ENCODE measurements at regions not wholly inside any gene's neighbourhood (a gene's known extent, or its start where the extent isn't known, plus 50 kb on each side); places are given as distances from the start of the nearest gene placed in this dataset.

- H3K79me2 ChIP-seq (ENCODE audit: insufficient read depth, low read length) = no peaks in the 10 kb centered on the region
- TF ChIP-seq, protein P1, sequence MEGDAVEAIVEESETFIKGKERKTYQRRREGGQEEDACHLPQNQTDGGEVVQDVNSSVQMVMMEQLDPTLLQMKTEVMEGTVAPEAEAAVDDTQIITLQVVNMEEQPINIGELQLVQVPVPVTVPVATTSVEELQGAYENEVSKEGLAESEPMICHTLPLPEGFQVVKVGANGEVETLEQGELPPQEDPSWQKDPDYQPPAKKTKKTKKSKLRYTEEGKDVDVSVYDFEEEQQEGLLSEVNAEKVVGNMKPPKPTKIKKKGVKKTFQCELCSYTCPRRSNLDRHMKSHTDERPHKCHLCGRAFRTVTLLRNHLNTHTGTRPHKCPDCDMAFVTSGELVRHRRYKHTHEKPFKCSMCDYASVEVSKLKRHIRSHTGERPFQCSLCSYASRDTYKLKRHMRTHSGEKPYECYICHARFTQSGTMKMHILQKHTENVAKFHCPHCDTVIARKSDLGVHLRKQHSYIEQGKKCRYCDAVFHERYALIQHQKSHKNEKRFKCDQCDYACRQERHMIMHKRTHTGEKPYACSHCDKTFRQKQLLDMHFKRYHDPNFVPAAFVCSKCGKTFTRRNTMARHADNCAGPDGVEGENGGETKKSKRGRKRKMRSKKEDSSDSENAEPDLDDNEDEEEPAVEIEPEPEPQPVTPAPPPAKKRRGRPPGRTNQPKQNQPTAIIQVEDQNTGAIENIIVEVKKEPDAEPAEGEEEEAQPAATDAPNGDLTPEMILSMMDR (IDR thresholded peaks at IDR 0.05) = no peak
- Mint-ChIP-seq H3K27ac (no peak overlapping the region), H3K27me3 (ENCODE audit: low read depth in 3 of 3) (no peaks in the 10 kb centered on the region), H3K9me3 (peaks cover 2 to 14% (median 8%) of the 10 kb centered on the region in 7 donors), H3K4me1 (peaks cover 23% of the 10 kb centered on the region), H3K36me3 (no peaks in the 10 kb centered on the region), H3K4me3 (no peak overlapping the region)
- H3K36me3 ChIP-seq (replicated peaks in 1 of 2; ENCODE audit: control insufficient read depth in 1 of 2, insufficient read depth in 2 of 2, low read length in 2 of 2) = no peaks in the 10 kb centered on the region
- intact Hi-C loops (cut with micrococcal nuclease) = no loop called here
- H3K27me3 ChIP-seq (ENCODE audit: control insufficient read depth in 2 of 2, insufficient read depth in 2 of 2, low read length in 2 of 2) = no peaks in the 10 kb centered on the region
- no peak overlapping the region for H3K4me2 ChIP-seq (replicated peaks; ENCODE audit: extremely low read depth, low read length, poor library complexity, severe bottlenecking)
- H3K9ac ChIP-seq (ENCODE audit: insufficient read depth, low read length, poor library complexity, severe bottlenecking) = no peak overlapping the region
- peaks cover 0 to 7% of the 10 kb centered on the region in 2 donors for H3K9me3 ChIP-seq (replicated peaks in 1 of 2; ENCODE audit: control insufficient read depth in 1 of 2, insufficient read depth in 1 of 2, low read length in 2 of 2)
- no peak overlapping the region for H2AFZ ChIP-seq (ENCODE audit: insufficient read depth, low read depth, low read length, poor library complexity, severe bottlenecking)
- no peak overlapping the region for H3K27ac ChIP-seq (ENCODE audit: low read depth in 1 of 2, low read length in 2 of 2)
- peaks cover 9 to 18% of the 10 kb centered on the region in 2 donors for H3K4me1 ChIP-seq (ENCODE audit: control insufficient read depth in 1 of 2, insufficient read depth in 2 of 2, low read length in 2 of 2)
- no peaks in the 10 kb centered on the region for H4K20me1 ChIP-seq (ENCODE audit: insufficient read depth, low read length)
- H3K4me3 ChIP-seq (replicated peaks in 1 of 3; ENCODE audit: low read depth in 2 of 3, low read length in 3 of 3) = no peak overlapping the region
- peak in 2 of 3 donors; percentile 5 to 7 for DNase-seq
These were observed 590.9 kb downstream of the ARAP2 start for GRCh38 chr4:35653451-35653850.

DNA sequence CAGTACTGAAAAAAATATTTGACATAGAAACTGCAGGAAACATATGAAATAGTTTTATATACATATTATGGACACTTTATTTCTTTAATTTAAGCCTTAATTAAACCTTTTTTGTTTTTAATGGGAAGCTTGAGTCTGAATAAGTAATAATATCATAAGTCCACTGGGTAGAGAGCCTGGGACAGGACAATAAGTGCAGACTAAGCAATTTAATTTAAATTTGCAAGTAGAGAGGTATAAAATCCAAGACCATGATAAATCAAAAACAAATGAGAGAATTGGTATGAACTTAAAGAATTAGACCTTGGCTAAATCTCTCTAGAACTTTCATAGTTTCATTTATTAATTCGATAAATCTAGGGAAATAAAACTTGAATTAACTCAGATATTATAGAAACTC is 571.2 kb downstream of the ARAP2 start:
- no CpG with 5 or more reads among the region's 1 CpG for WGBS (ENCODE audit: insufficient coverage)
- Histone ChIP-seq H3K4me1 (ENCODE audit: control insufficient read depth in 1 of 2, insufficient read depth in 2 of 2, low read length in 2 of 2) (no peaks in the 10 kb centered on the region), H3K4me3 (replicated peaks in 1 of 3; ENCODE audit: low read depth in 2 of 3, low read length in 3 of 3) (no peak overlapping the region), H3K9ac (ENCODE audit: insufficient read depth, low read length, poor library complexity, severe bottlenecking) (no peak overlapping the region), H3K9me3 (replicated peaks in 1 of 2; ENCODE audit: control insufficient read depth in 1 of 2, insufficient read depth in 1 of 2, low read length in 2 of 2) (no peaks in the 10 kb centered on the region), H3K36me3 (replicated peaks in 1 of 2; ENCODE audit: control insufficient read depth in 1 of 2, insufficient read depth in 2 of 2, low read length in 2 of 2) (no peaks in the 10 kb centered on the region), H3K79me2 (ENCODE audit: insufficient read depth, low read length) (no peaks in the 10 kb centered on the region), H2AFZ (ENCODE audit: insufficient read depth, low read depth, low read length, poor library complexity, severe bottlenecking) (no peak overlapping the region), H3K27ac (ENCODE audit: low read depth in 1 of 2, low read length in 2 of 2) (no peak overlapping the region), H3K27me3 (ENCODE audit: control insufficient read depth in 2 of 2, insufficient read depth in 2 of 2, low read length in 2 of 2) (no peaks in the 10 kb centered on the region), H4K20me1 (ENCODE audit: insufficient read depth, low read length) (no peaks in the 10 kb centered on the region), H3K4me2 (replicated peaks; ENCODE audit: extremely low read depth, low read length, poor library complexity, severe bottlenecking) (no peak overlapping the region)
- TF ChIP-seq, protein P1 (IDR thresholded peaks at IDR 0.05) = no peak
- Mint-ChIP-seq H3K9me3 (peaks cover 0 to 6% (median 2%) of the 10 kb centered on the region in 7 donors), H3K36me3 (no peaks in the 10 kb centered on the region), H3K27ac (no peak overlapping the region), H3K4me1 (no peaks in the 10 kb centered on the region), H3K4me3 (no peak overlapping the region), H3K27me3 (ENCODE audit: low read depth in 3 of 3) (peaks cover 0 to 3% (median 0%) of the 10 kb centered on the region in 3 donors)
- intact Hi-C loops (cut with micrococcal nuclease) = no loop called here
- DNase-seq = no peak
